Endometrial microvascular endothelial cells (primary cell): ENCODE measurements at regions not wholly inside any gene's neighbourhood (a gene's known extent, or its start where the extent isn't known, plus 50 kb on each side); places are given as distances from the start of the nearest gene placed in this dataset.

Experiments used
- in situ Hi-C: cut with HindIII; loops from 2 replicates; pipeline ENCODE4 v1.10.0; 2017; ENCODE audit warnings: low sequenced_read_pairs, low pct_unique_long_range_greater_than_20kb; ENCODE audit errors: inconsistent ontology term

GRCh38 chr5:39902626-39903025 lies 477.8 kb upstream of the DAB2 start:
- in situ Hi-C loops = no loop called here

GRCh38 chr5:39898731-39899130 lies 474.0 kb upstream of the DAB2 start:
- in situ Hi-C loops = no loop called here

GRCh38 chr5:39896706-39897105 lies 471.9 kb upstream of the DAB2 start:
- in situ Hi-C loops = no loop called here

GRCh38 chr5:39896104-39896503 lies 471.3 kb upstream of the DAB2 start:
- in situ Hi-C loops = no loop called here

- in situ Hi-C loops = no loop called here
These were observed 467.9 kb upstream of the DAB2 start for GRCh38 chr5:39892708-39893107.

GRCh38 chr5:39891376-39891775 lies 466.6 kb upstream of the DAB2 start:
- in situ Hi-C loops = no loop called here

GRCh38 chr5:39880985-39881384 lies 456.2 kb upstream of the DAB2 start:
- in situ Hi-C loops = no loop called here

GRCh38 chr5:39877479-39877878 lies 452.7 kb upstream of the DAB2 start:
- in situ Hi-C loops = no loop called here

- in situ Hi-C loops = no loop called here
These were observed 451.4 kb upstream of the DAB2 start for GRCh38 chr5:39876146-39876545.

- in situ Hi-C loops = no loop called here
These were observed 445.4 kb upstream of the DAB2 start for GRCh38 chr5:39870137-39870536.

GRCh38 chr5:39869396-39869795 lies 444.6 kb upstream of the DAB2 start:
- in situ Hi-C loops = no loop called here

- in situ Hi-C loops = no loop called here
These were observed 443.1 kb upstream of the DAB2 start for GRCh38 chr5:39867923-39868322.

- in situ Hi-C loops = no loop called here
These were observed 439.3 kb upstream of the DAB2 start for GRCh38 chr5:39863926-39864552.

- in situ Hi-C loops = no loop called here
These were observed 432.3 kb upstream of the DAB2 start for GRCh38 chr5:39857041-39857440.

GRCh38 chr5:39854771-39855410 lies 430.1 kb upstream of the DAB2 start:
- in situ Hi-C loops = no loop called here

GRCh38 chr5:39850291-39850690 lies 425.5 kb upstream of the DAB2 start:
- in situ Hi-C loops = no loop called here

GRCh38 chr5:39846144-39846543 lies 421.4 kb upstream of the DAB2 start:
- in situ Hi-C loops = no loop called here

GRCh38 chr5:39843767-39844166 lies 419.0 kb upstream of the DAB2 start:
- in situ Hi-C loops = no loop called here

- in situ Hi-C loops = no loop called here
These were observed 410.6 kb upstream of the DAB2 start for GRCh38 chr5:39835371-39835770.

GRCh38 chr5:39829441-39829840 lies 404.7 kb upstream of the DAB2 start:
- in situ Hi-C loops = no loop called here

- in situ Hi-C loops = no loop called here
These were observed 401.3 kb upstream of the DAB2 start for GRCh38 chr5:39826051-39826450.
